ENCODE measurements at regions not wholly inside any gene's neighbourhood (a gene's known extent, or its start where the extent isn't known, plus 50 kb on each side); places are given as distances from the start of the nearest gene placed in this dataset.

- TF ChIP-seq SUPT20H (IDR thresholded peaks at IDR 0.05; ENCODE audit: borderline replicate concordance, control insufficient read depth, low read depth, low read length), result no peak
- TF ChIP-seq PML (IDR thresholded peaks at IDR 0.05; ENCODE audit: low read length), result no peak
- TF ChIP-seq ZSCAN29 (IDR thresholded peaks at IDR 0.05), result no peak
- TF ChIP-seq, protein P1, sequence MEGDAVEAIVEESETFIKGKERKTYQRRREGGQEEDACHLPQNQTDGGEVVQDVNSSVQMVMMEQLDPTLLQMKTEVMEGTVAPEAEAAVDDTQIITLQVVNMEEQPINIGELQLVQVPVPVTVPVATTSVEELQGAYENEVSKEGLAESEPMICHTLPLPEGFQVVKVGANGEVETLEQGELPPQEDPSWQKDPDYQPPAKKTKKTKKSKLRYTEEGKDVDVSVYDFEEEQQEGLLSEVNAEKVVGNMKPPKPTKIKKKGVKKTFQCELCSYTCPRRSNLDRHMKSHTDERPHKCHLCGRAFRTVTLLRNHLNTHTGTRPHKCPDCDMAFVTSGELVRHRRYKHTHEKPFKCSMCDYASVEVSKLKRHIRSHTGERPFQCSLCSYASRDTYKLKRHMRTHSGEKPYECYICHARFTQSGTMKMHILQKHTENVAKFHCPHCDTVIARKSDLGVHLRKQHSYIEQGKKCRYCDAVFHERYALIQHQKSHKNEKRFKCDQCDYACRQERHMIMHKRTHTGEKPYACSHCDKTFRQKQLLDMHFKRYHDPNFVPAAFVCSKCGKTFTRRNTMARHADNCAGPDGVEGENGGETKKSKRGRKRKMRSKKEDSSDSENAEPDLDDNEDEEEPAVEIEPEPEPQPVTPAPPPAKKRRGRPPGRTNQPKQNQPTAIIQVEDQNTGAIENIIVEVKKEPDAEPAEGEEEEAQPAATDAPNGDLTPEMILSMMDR (IDR thresholded peaks at IDR 0.05 in 2 of 3, conservative IDR thresholded peaks at IDR 0.05 in 1 of 3; ENCODE audit: control insufficient read depth in 2 of 3, extremely low read depth in 1 of 3, insufficient read depth in 1 of 3, low read depth in 3 of 3, low read length in 3 of 3), result no peak
- no peak for TF ChIP-seq YY1 (IDR thresholded peaks at IDR 0.05; ENCODE audit: low read depth, low read length)
- no peak for TF ChIP-seq TAF1 (IDR thresholded peaks at IDR 0.05; ENCODE audit: borderline replicate concordance, low read depth, low read length)
- no peak for TF ChIP-seq POLR2AphosphoS5 (IDR thresholded peaks at IDR 0.05; ENCODE audit: low read length)
- TF ChIP-seq REST (IDR thresholded peaks at IDR 0.05; ENCODE audit: low read depth, low read length), result no peak
- TF ChIP-seq NFIC (IDR thresholded peaks at IDR 0.05; ENCODE audit: low read depth, low read length), result no peak
- TF ChIP-seq CHD4 (IDR thresholded peaks at IDR 0.05), result no peak
- TF ChIP-seq, protein P2, sequence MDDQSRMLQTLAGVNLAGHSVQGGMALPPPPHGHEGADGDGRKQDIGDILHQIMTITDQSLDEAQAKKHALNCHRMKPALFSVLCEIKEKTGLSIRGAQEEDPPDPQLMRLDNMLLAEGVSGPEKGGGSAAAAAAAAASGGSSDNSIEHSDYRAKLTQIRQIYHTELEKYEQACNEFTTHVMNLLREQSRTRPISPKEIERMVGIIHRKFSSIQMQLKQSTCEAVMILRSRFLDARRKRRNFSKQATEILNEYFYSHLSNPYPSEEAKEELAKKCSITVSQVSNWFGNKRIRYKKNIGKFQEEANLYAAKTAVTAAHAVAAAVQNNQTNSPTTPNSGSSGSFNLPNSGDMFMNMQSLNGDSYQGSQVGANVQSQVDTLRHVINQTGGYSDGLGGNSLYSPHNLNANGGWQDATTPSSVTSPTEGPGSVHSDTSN (IDR thresholded peaks at IDR 0.05; ENCODE audit: insufficient replicate concordance, low read depth, low read length), result no peak
These were observed 1487.0 kb downstream of the LRRC4C start for GRCh38 chr11:39972461-39972860.
